Stimulated activated CD8-positive, alpha-beta memory T cell treated with anti-CD3 and anti-CD28 coated beads, Interleukin-15, amount 100 ng/mL, for 1 hour (primary cell): ENCODE measurements at regions not wholly inside any gene's neighbourhood (a gene's known extent, or its start where the extent isn't known, plus 50 kb on each side); places are given as distances from the start of the nearest gene placed in this dataset.
"Not testable (repeated sequence)": the region's sequence is repeated elsewhere in the genome, so short reads cannot be mapped to it uniquely, and the experiment has no call there.

ENCODE experiments used
- DNase-seq: peaks from one replicate; pipeline ENCODE4 v3.0.0-alpha.2; 2020; ENCODE audit warnings: low read depth

- DNase-seq, result no peak
Measured at GRCh38 chr2:111620281-111620680, 263.7 kb downstream of the ANAPC1 start.

GRCh38 chr2:111622859-111623258 lies 261.1 kb downstream of the ANAPC1 start:
- no peak for DNase-seq

GRCh38 chr2:111623380-111623779 lies 260.6 kb downstream of the ANAPC1 start:
- DNase-seq, result no peak

DNA sequence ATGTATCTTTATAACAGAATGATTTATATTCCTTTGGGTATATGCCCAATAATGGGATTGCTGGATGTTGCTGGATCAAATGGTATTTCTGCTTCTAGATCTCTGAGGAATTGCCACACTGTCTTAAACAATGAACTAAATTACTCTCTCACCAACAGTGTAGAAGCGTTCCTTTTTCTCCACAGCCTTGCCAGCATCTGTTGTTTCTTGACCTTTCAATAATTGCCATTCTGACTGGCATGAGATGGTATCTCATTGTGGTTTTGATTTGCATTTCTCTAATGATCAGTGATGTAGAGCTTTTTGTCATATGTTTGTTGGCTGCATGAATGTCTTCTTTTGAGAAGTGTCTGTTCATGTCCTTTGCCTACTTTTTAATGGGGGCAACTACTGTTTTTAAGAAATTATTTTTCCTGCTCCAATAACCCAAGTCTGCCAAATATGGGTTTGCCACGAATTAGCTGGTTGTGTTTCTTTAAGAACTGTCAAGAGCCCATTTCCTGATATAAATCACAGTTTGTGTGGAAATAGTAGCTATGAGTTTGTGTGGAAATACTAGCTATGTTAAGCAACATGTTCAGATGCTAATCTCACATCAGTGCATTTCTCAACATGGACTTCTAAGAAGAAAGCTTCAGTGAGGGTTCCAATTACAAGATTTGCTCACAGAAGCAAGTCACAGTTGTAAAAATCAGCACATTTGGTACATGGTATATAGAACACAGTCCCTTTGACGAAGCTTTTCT lies 259.4 kb downstream of the ANAPC1 start:
- DNase-seq, result no peak

DNA sequence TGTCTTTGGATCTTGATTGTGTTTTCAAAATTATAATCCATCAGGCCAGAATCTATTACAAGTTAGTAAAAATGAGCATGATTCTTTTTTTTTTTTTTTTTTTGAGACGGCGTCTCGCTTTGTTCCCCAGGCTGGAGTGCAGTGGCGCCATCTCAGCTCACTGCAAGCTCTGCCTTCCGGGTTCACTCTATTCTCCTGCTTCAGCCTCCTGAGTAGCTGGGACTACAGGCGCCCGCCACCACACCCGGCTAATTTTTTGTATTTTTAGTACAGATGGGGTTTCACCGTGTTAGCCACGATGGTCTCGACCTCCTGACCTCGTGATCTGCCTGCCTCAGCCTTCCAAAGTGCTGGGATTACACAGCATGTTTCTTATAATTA lies 258.8 kb downstream of the ANAPC1 start:
- not testable (repeated sequence) for DNase-seq

DNA sequence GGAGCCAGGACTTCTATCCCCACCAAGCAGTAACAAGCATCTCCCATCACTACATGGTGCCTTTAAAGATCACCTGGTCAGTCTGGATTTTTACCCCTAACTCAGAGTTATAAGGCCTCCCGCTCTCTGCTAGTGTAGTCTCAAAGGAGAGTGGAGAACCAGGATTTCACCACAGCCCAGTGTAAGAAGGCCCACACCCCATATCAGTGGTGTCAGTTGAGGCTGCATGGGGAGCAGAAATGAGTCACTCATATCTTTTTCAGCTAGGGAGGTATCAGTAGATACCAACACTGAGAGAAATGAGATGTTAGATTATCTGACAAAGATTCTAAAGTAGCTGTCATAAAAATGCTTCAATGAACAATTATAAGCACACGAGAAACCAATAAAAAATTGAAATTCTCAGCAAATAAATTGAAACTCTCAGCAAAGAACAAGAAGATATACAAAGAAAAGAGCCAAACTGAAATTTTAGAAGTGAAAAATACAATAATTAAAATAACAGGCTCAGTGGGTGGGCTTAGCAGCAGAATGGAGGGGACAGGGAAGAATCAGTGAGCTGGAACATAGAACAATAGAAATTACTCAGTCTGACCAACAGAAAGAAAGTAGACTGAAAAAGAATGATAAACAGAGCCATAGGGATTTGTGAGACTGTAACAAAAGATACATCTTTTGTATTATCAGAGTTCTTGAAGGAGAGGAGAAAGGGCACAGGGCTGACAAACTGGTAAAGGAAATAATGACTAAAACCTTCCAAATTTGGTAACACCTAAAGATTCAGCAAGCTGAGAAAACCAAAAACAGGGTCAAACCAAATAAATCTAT lies 257.7 kb downstream of the ANAPC1 start:
- DNase-seq, result no peak

DNA sequence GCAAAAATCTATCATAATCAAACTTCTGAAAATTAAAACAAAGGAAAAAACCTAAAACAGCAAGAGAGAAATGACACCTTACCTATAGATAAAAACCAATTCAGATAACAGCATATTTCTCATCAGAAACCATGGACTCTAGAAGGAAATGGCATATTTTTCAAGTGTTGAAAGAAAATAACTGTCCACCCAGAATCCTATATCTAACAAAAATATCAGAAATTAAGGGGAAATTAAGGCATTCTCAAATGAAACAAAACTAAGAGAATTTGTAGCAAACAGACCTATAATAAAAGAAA lies 257.2 kb downstream of the ANAPC1 start:
- DNase-seq, result no peak

GRCh38 chr2:111627256-111627655 lies 256.7 kb downstream of the ANAPC1 start:
- no peak for DNase-seq

GRCh38 chr2:111628221-111628620 lies 255.8 kb downstream of the ANAPC1 start:
- DNase-seq, result no peak

GRCh38 chr2:111629983-111630382 lies 254.0 kb downstream of the ANAPC1 start:
- no peak for DNase-seq

- DNase-seq, result no peak
Measured at GRCh38 chr2:111632661-111633060, 251.3 kb downstream of the ANAPC1 start.

DNA sequence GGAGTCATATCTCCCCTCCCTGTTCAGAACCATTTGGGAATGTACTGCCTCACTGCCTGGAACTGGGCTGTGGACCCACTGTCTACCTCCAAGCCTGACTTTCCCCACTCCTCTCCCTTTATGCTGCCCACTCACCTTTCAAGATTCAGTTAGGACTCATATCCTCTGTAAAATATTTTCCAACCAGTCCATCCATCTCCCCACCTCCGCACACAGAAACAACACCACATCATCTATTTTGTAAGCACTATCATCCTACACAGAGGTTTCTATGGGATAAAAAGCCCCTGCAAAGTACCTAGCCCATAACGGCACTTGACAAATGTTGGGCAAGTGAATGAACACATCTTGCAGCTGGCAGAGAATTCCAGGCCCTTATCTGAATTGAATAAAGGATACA lies 250.8 kb downstream of the ANAPC1 start:
- no peak for DNase-seq

DNA sequence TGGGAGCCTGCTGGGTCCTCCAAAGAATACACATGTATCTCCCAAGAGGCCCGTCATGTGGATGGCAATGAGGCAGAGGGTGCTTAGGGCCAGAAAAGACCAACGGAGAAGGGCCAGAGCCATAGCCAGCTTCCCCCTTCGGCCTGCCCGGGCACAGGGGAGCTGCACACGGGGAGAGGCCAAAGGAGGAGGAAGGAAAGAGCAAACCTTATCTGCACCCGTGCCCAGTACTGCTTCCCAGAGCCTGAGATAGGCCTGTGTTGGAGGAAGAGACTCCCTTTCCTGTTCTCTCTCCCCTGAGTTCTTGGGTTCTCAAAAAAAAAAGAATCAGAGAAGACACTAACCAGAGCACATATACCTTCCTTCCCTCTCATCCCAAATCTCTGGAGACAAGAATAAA lies 250.3 kb downstream of the ANAPC1 start:
- no peak for DNase-seq

DNA sequence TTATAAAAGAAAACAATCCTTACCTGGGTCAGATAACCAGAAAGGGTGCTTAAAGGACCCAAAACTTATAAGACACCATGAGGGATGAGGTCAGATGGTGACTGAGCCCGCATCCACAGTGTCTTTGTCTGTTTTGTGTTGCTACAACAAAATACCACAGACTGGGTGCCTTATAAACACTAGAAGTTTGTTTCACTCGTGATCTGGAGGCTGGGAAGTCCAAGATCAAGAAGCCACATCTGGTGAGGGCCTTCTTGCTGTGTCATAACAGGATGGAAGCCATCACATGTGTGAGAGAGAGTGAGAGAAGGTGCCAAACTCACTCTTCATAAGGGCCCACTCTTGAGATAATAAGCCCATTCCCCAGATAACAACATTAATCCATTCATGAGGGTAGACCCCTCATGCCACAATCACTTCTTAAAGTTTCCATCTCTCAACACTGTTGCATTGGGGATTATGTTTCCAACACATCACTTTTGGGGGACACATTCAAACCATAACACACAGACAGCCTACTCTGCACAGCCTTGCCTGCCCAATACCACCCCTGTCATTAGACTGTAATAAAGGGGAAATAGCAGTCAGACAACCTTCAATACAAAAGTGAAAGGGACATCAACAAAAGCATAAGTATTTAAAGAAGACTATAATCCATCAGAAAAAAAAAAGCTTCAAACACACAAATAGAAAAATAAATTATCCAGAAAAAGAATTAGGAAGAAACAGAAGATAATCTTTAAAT lies 249.8 kb downstream of the ANAPC1 start:
- no peak for DNase-seq

- no peak for DNase-seq
Measured at GRCh38 chr2:111634995-111635538, 248.9 kb downstream of the ANAPC1 start.

DNA sequence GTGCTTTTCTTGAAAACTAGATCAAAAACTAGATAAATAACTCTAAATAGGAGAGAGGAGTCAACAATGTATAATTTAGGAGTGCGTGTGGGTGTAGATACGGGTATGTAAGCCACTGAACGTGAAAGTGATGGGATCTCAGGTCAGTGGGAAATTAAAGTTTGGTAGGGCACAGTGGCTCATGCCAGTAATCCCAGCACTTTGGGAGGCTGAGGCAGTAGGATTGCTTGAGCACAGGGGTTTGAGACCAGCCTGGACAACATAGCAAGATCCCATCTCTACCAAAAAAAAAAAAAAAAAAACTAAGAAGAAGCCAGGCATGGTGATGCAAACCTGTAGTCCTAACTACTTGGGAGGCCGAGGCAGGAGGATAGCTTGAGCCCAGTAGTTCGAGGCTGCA lies 247.1 kb downstream of the ANAPC1 start:
- no peak for DNase-seq

DNA sequence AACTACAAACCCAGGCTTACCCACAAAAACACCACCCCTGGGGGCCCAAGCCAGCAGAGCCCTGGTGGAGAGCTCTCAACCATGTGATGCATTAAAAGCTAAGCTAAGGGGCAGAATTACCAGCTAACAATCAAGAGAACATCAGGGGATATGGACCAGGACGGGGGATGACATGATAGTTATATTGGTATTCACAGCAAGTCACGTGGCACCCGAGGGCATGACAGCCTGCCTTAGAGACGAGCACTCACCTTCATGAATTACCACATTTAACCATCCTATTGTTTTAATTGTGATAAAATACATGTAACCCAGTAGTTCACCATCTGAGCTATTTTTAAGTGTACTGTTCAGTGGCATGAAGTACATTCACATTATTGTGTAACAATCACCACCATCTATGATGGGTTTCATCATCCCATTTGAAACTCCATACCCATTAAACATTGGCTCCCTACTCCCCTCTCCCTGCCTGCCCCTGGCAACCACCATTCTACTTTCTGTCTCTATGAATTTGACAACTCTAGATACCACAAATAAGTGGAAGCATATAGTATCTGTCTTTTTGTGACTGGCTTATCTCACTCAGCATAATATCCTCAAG lies 245.6 kb downstream of the ANAPC1 start:
- DNase-seq, result no peak

- no peak for DNase-seq
Measured at GRCh38 chr2:111640480-111640879, 243.5 kb downstream of the ANAPC1 start.

- DNase-seq, result no peak
Measured at GRCh38 chr2:111642586-111643327, 241.2 kb downstream of the ANAPC1 start.

DNA sequence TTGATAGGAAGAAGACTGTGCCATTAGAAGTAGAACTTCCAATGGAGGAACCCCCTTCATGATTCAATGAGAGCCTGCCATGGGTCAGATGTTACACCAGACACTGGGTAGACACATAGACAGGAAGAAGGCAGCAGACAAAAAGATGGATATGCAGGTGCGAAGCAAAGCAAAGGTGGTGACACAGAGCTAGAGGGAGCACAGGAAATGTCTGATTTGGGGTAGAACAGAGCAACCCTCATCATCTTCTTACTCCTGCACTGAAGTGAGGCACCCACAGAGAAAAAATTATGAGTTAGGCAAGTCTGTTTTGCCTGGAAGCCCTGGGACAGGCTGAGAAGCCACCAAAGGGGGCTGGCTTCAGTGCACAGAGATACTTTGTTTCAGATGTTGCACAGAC lies 240.2 kb downstream of the ANAPC1 start:
- no peak for DNase-seq

DNA sequence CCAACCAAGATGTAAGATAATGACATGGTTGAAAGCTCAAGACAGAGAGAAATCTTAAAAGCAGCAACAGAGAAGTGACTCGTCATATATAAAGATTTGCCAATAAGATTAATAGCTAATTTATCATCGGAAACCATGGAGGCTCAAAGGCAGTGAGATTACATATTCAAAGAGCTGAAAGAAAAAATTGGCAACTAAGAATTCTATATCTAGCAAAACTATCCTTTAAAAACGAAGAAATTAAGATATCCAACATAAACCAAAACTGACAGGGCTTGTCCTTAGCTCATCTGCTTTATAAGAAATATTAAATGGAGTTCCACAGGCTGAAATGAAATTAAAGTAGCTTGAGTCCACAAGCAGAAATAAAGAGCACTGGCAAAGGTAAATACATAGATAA lies 236.6 kb downstream of the ANAPC1 start:
- DNase-seq, result no peak

- DNase-seq, result no peak
Measured at GRCh38 chr2:111652038-111652437, 232.0 kb downstream of the ANAPC1 start.
